H1 (cell line): ENCODE measurements at regions not wholly inside any gene's neighbourhood (a gene's known extent, or its start where the extent isn't known, plus 50 kb on each side); places are given as distances from the start of the nearest gene placed in this dataset.

ENCODE experiments used
- EZH2 ChIP-seq: fragments of 200-600 bp; sonication (generic); IDR thresholded peaks from 2 replicates; pipeline ENCODE4 v1.7.1; 2012; ENCODE audit warnings: low read depth, mild to moderate bottlenecking, moderate library complexity, low read length, inconsistent platforms; ENCODE audit not compliant: severe bottlenecking
- FOSL1 ChIP-seq: IDR thresholded peaks from 2 replicates; pipeline ENCODE4 v1.6.1; 2011; ENCODE audit warnings: mild to moderate bottlenecking, low read depth, low read length, moderate library complexity; ENCODE audit not compliant: insufficient read depth
- MAX ChIP-seq: IDR thresholded peaks from 2 replicates; pipeline ENCODE4 v1.6.1; 2012; ENCODE audit warnings: inconsistent platforms
- SUZ12 ChIP-seq: fragments of 200-600 bp; sonication (generic); IDR thresholded peaks from 2 replicates; pipeline ENCODE4 v1.6.1; 2012; ENCODE audit warnings: mild to moderate bottlenecking, inconsistent platforms, low read length, moderate library complexity, mixed read lengths
- TCF12 ChIP-seq: IDR thresholded peaks from 2 replicates; pipeline ENCODE4 v1.6.1; 2011; ENCODE audit warnings: low read depth, mild to moderate bottlenecking, low read length

DNA sequence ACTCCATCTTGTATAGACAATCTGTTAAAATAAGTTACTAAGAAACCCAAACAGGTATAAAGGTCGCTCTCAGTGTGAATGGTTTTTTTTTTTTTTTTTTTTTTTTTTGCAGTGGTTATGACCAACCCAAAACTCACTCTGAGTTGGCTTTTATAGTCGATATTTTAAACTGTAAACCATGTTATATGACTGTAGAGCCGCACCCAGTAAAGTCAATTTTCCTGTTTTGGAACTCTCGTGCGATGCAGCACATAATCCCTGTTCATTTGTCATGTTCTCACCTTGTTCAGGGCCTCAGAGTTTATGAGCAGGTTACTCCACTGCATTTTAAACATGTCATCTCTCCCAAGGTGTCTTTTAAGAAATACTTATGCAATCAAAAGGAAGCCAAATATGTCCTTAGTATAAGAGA is 112.5 kb downstream of the KLF5 start (continued):
- no peak for TF ChIP-seq SUZ12
- TF ChIP-seq MAX, result no peak
- TF ChIP-seq TCF12, result no peak
- no peak for TF ChIP-seq FOSL1
- no peak for TF ChIP-seq EZH2
